ENCODE measurements at regions not wholly inside any gene's neighbourhood (a gene's known extent, or its start where the extent isn't known, plus 50 kb on each side); places are given as distances from the start of the nearest gene placed in this dataset.

GRCh38 chr6:119610265-119610664, 260.7 kb upstream of the MAN1A1 start:
- no peak for TF ChIP-seq CTCF (IDR thresholded peaks at IDR 0.05)
- TF ChIP-seq POLR2A (IDR thresholded peaks at IDR 0.05): no peak
